ENCODE measurements at regions not wholly inside any gene's neighbourhood (a gene's known extent, or its start where the extent isn't known, plus 50 kb on each side); places are given as distances from the start of the nearest gene placed in this dataset.

GRCh38 chr20:51188941-51189340 lies 166.0 kb upstream of the KCNG1 start:
- Histone ChIP-seq H3K9me3 (ENCODE audit: control insufficient read depth in 2 of 3, insufficient read depth in 1 of 3, low read length in 3 of 3) (no peaks in the 10 kb centered on the region), H3K4me3 (ENCODE audit: low read length in 3 of 3) (no peak overlapping the region), H3K9ac (ENCODE audit: low read length in 3 of 3) (no peak overlapping the region), H3K27me3 (ENCODE audit: control insufficient read depth, insufficient read depth, low read length) (no peaks in the 10 kb centered on the region), H3K27ac (ENCODE audit: low read depth in 2 of 2, low read length in 2 of 2) (no peak overlapping the region), H3K4me1 (ENCODE audit: control insufficient read depth in 2 of 3, insufficient read depth in 2 of 3, low read depth in 1 of 3, low read length in 3 of 3) (no peaks in the 10 kb centered on the region), H3K36me3 (ENCODE audit: control insufficient read depth in 2 of 3, insufficient read depth in 3 of 3, low read length in 3 of 3) (no peaks in the 10 kb centered on the region)
- DNase-seq (no peak), FAIRE-seq (no peak)
- no peak for TF ChIP-seq CTCF (IDR thresholded peaks at IDR 0.05; ENCODE audit: borderline replicate concordance, extremely low read depth, insufficient read depth)
- intact Hi-C loops (cut with DNase I), result no loop called here

- intact Hi-C loops (cut with DNase I), result no loop called here
- FAIRE-seq, result no peak
- TF ChIP-seq CTCF (IDR thresholded peaks at IDR 0.05; ENCODE audit: borderline replicate concordance, extremely low read depth, insufficient read depth), result no peak
- no peaks in the 10 kb centered on the region for H3K9me3 ChIP-seq (ENCODE audit: control insufficient read depth in 2 of 3, insufficient read depth in 1 of 3, low read length in 3 of 3)
- H3K4me1 ChIP-seq (ENCODE audit: control insufficient read depth in 2 of 3, insufficient read depth in 2 of 3, low read depth in 1 of 3, low read length in 3 of 3), result no peaks in the 10 kb centered on the region
- H3K9ac ChIP-seq (ENCODE audit: low read length in 3 of 3), result no peak overlapping the region
- no peak overlapping the region for H3K27ac ChIP-seq (ENCODE audit: low read depth in 2 of 2, low read length in 2 of 2)
- peak in 1 of 5 donors; percentile 33 for DNase-seq
- H3K4me3 ChIP-seq (ENCODE audit: low read length in 3 of 3), result no peak overlapping the region
- H3K27me3 ChIP-seq (ENCODE audit: control insufficient read depth, insufficient read depth, low read length), result no peaks in the 10 kb centered on the region
- no peaks in the 10 kb centered on the region for H3K36me3 ChIP-seq (ENCODE audit: control insufficient read depth in 2 of 3, insufficient read depth in 3 of 3, low read length in 3 of 3)
Observed at GRCh38 chr20:51187261-51187660, 164.4 kb upstream of the KCNG1 start.

GRCh38 chr20:51185861-51186260 lies 163.0 kb upstream of the KCNG1 start:
- Histone ChIP-seq H3K4me1 (ENCODE audit: control insufficient read depth in 2 of 3, insufficient read depth in 2 of 3, low read depth in 1 of 3, low read length in 3 of 3) (no peaks in the 10 kb centered on the region), H3K27ac (ENCODE audit: low read depth in 2 of 2, low read length in 2 of 2) (no peak overlapping the region), H3K4me3 (ENCODE audit: low read length in 3 of 3) (no peak overlapping the region), H3K27me3 (ENCODE audit: control insufficient read depth, insufficient read depth, low read length) (no peaks in the 10 kb centered on the region), H3K9me3 (ENCODE audit: control insufficient read depth in 2 of 3, insufficient read depth in 1 of 3, low read length in 3 of 3) (no peaks in the 10 kb centered on the region), H3K36me3 (ENCODE audit: control insufficient read depth in 2 of 3, insufficient read depth in 3 of 3, low read length in 3 of 3) (no peaks in the 10 kb centered on the region), H3K9ac (ENCODE audit: low read length in 3 of 3) (no peak overlapping the region)
- TF ChIP-seq CTCF (IDR thresholded peaks at IDR 0.05; ENCODE audit: borderline replicate concordance, extremely low read depth, insufficient read depth), result no peak
- no peak for FAIRE-seq
- intact Hi-C loops (cut with DNase I), result no loop called here
- peak in 2 of 5 donors; percentile 27 to 38 for DNase-seq

GRCh38 chr20:51185277-51185676 lies 162.4 kb upstream of the KCNG1 start:
- Histone ChIP-seq H3K9ac (ENCODE audit: low read length in 3 of 3) (no peak overlapping the region), H3K27me3 (ENCODE audit: control insufficient read depth, insufficient read depth, low read length) (no peaks in the 10 kb centered on the region), H3K9me3 (ENCODE audit: control insufficient read depth in 2 of 3, insufficient read depth in 1 of 3, low read length in 3 of 3) (no peaks in the 10 kb centered on the region), H3K4me3 (ENCODE audit: low read length in 3 of 3) (no peak overlapping the region), H3K27ac (ENCODE audit: low read depth in 2 of 2, low read length in 2 of 2) (no peak overlapping the region), H3K4me1 (ENCODE audit: control insufficient read depth in 2 of 3, insufficient read depth in 2 of 3, low read depth in 1 of 3, low read length in 3 of 3) (no peaks in the 10 kb centered on the region), H3K36me3 (ENCODE audit: control insufficient read depth in 2 of 3, insufficient read depth in 3 of 3, low read length in 3 of 3) (no peaks in the 10 kb centered on the region)
- FAIRE-seq (no peak), DNase-seq (no peak)
- intact Hi-C loops (cut with DNase I), result no loop called here
- no peak for TF ChIP-seq CTCF (IDR thresholded peaks at IDR 0.05; ENCODE audit: borderline replicate concordance, extremely low read depth, insufficient read depth)
